H9 (cell line): ENCODE measurements at regions not wholly inside any gene's neighbourhood (a gene's known extent, or its start where the extent isn't known, plus 50 kb on each side); places are given as distances from the start of the nearest gene placed in this dataset.

Source experiments
- DNase-seq: peaks from one replicate; pipeline ENCODE4 v3.0.0-alpha.2; 2017
- H2AFZ ChIP-seq: one replicate; pipeline ENCODE4 v1.6.1; 2013; ENCODE audit warnings: mild to moderate bottlenecking, low read length, control low read depth, moderate library complexity
- H2AK5ac ChIP-seq: 2 replicates; pipeline ENCODE4 v1.6.1; 2013; ENCODE audit warnings: low read length, control low read depth, mixed read lengths; ENCODE audit not compliant: insufficient read length
- H2BK120ac ChIP-seq: one replicate; pipeline ENCODE4 v1.6.1; 2013; ENCODE audit warnings: low read depth, mild to moderate bottlenecking, low read length, control low read depth, inconsistent platforms; ENCODE audit not compliant: poor library complexity, severe bottlenecking
- H2BK12ac ChIP-seq: 2 replicates; pipeline ENCODE4 v1.6.1; 2013; ENCODE audit warnings: low read length, control low read depth, mixed read lengths, low read depth; ENCODE audit not compliant: insufficient read length
- H2BK15ac ChIP-seq: 2 replicates; pipeline ENCODE4 v1.6.1; 2013; ENCODE audit warnings: low read depth, low read length, control low read depth
- H2BK20ac ChIP-seq: one replicate; pipeline ENCODE4 v1.6.1; 2013; ENCODE audit warnings: low read depth, mild to moderate bottlenecking, low read length, control low read depth, inconsistent platforms; ENCODE audit not compliant: poor library complexity, severe bottlenecking
- H2BK5ac ChIP-seq: 2 replicates; pipeline ENCODE4 v1.6.1; 2013; ENCODE audit warnings: low read length, control low read depth, mixed read lengths; ENCODE audit not compliant: insufficient read length
- H3K14ac ChIP-seq: 2 replicates; pipeline ENCODE4 v1.6.1; 2013; ENCODE audit warnings: low read length, control low read depth; ENCODE audit not compliant: insufficient read depth
- H3K18ac ChIP-seq: 2 replicates; pipeline ENCODE4 v1.6.1; 2013; ENCODE audit warnings: low read depth, mild to moderate bottlenecking, mixed read lengths, low read length, control low read depth; ENCODE audit not compliant: insufficient read length
- H3K23ac ChIP-seq: 2 replicates; pipeline ENCODE4 v1.6.1; 2013; ENCODE audit warnings: low read length, control low read depth, mixed read lengths, low read depth; ENCODE audit not compliant: insufficient read length
- H3K23me2 ChIP-seq: 2 replicates; pipeline ENCODE4 v1.6.1; 2013; ENCODE audit warnings: low read depth, mild to moderate bottlenecking, mixed read lengths, low read length, control low read depth; ENCODE audit not compliant: insufficient read length, poor library complexity, severe bottlenecking
- H3K27ac ChIP-seq: 2 replicates; pipeline ENCODE4 v1.5.1; 2013; ENCODE audit warnings: low read length, control low read depth, mixed read lengths, low read depth; ENCODE audit not compliant: insufficient read length
- H3K27me3 ChIP-seq: 2 replicates; pipeline ENCODE4 v1.6.1; 2013; ENCODE audit warnings: low read length, control low read depth, inconsistent platforms; ENCODE audit not compliant: insufficient read depth
- H3K4ac ChIP-seq: 2 replicates; pipeline ENCODE4 v1.6.1; 2013; ENCODE audit warnings: low read depth, mild to moderate bottlenecking, control low read depth, inconsistent platforms, low read length, moderate library complexity
- H3K4me1 ChIP-seq: 2 replicates; pipeline ENCODE4 v1.6.1; 2013; ENCODE audit warnings: low read length, control low read depth, inconsistent platforms; ENCODE audit not compliant: insufficient read depth
- H3K4me2 ChIP-seq: 2 replicates; pipeline ENCODE4 v1.6.1; 2013; ENCODE audit warnings: low read length, control low read depth, mixed read lengths; ENCODE audit not compliant: insufficient read length, insufficient read depth
- H3K56ac ChIP-seq: 2 replicates; pipeline ENCODE4 v1.6.1; 2013; ENCODE audit warnings: low read depth, mild to moderate bottlenecking, mixed read lengths, low read length, control low read depth; ENCODE audit not compliant: insufficient read length
- H3K79me1 ChIP-seq: 2 replicates; pipeline ENCODE4 v1.6.1; 2013; ENCODE audit warnings: low read depth, mild to moderate bottlenecking, moderate library complexity, low read length, control low read depth, inconsistent platforms; ENCODE audit not compliant: insufficient read depth, poor library complexity, severe bottlenecking
- H3K79me2 ChIP-seq: 2 replicates; pipeline ENCODE4 v1.6.1; 2013; ENCODE audit warnings: low read length, control low read depth, inconsistent platforms; ENCODE audit not compliant: insufficient read depth
- H3K9ac ChIP-seq: 2 replicates; pipeline ENCODE4 v1.6.1; 2013; ENCODE audit warnings: low read length, control low read depth, mixed read lengths; ENCODE audit not compliant: insufficient read length; ENCODE audit errors: extremely low read depth
- H3K9me3 ChIP-seq: one replicate; pipeline ENCODE4 v1.6.1; 2013; ENCODE audit warnings: low read depth, low read length, inconsistent platforms; ENCODE audit not compliant: control insufficient read depth
- H3T11ph ChIP-seq: one replicate; pipeline ENCODE4 v1.6.1; 2013; ENCODE audit warnings: mild to moderate bottlenecking, low read length, control low read depth, inconsistent platforms
- H4K20me1 ChIP-seq: one replicate; pipeline ENCODE4 v1.6.1; 2013; ENCODE audit not compliant: control insufficient read depth, insufficient read length, insufficient read depth
- H4K5ac ChIP-seq: 2 replicates; pipeline ENCODE4 v1.6.1; 2013; ENCODE audit warnings: low read depth, mild to moderate bottlenecking, mixed read lengths, low read length, control low read depth; ENCODE audit not compliant: insufficient read length
- H4K8ac ChIP-seq: replicated peaks from 2 replicates; pipeline ENCODE4 v1.6.1; 2013; ENCODE audit warnings: low read length, control low read depth, mixed read lengths, low read depth; ENCODE audit not compliant: insufficient read length
- H4K91ac ChIP-seq: 2 replicates; pipeline ENCODE4 v1.6.1; 2013; ENCODE audit warnings: low read depth, mild to moderate bottlenecking, moderate library complexity, mixed read lengths, low read length, control low read depth; ENCODE audit not compliant: insufficient read length
- H3K27ac Mint-ChIP-seq, 3 experiments: 2 replicates in 2 of 3; 3 replicates in 1 of 3; pipeline ENCODE4 v1.8.0; 2020 to 2021; ENCODE audit warnings: mixed read lengths in 3 of 3, mild to moderate bottlenecking in 1 of 3, moderate library complexity in 1 of 3
- H3K27me3 Mint-ChIP-seq: 2 replicates; pipeline ENCODE4 v1.8.0; 2021; ENCODE audit warnings: low read depth, mild to moderate bottlenecking, moderate library complexity, mixed read lengths
- H3K36me3 Mint-ChIP-seq, 3 experiments: 2 replicates in 2 of 3; 3 replicates in 1 of 3; pipeline ENCODE4 v1.8.0; 2020 to 2021; ENCODE audit warnings: low read depth in 3 of 3, mixed read lengths in 3 of 3; ENCODE audit not compliant: insufficient read depth in 1 of 3
- H3K4me1 Mint-ChIP-seq, 2 experiments: 2 replicates each; pipeline ENCODE4 v1.8.0; 2020; ENCODE audit warnings: mixed read lengths in 2 of 2
- H3K4me3 Mint-ChIP-seq, 2 experiments: 2 replicates in 1 of 2; 3 replicates in 1 of 2; pipeline ENCODE4 v1.8.0; 2020 to 2021; ENCODE audit warnings: mild to moderate bottlenecking in 2 of 2, mixed read lengths in 2 of 2, moderate library complexity in 1 of 2
- H3K9me3 Mint-ChIP-seq, 2 experiments: 2 replicates in 1 of 2; 3 replicates in 1 of 2; pipeline ENCODE4 v1.8.0; 2020; ENCODE audit warnings: mild to moderate bottlenecking in 2 of 2, mixed read lengths in 2 of 2, moderate library complexity in 1 of 2
- WGBS: extraction: QIAGEN DNeasy Blood & Tissue Kit; methylation state at CpG from one replicate; pipeline ENCODE4 v1.1.7; 2013; ENCODE audit warnings: missing lambda C conversion rate, low lambda C conversion rate, mixed read lengths; ENCODE audit not compliant: insufficient read length; ENCODE audit errors: extremely low coverage; 5-methylcytosine and 5-hydroxymethylcytosine counted together
- TF ChIP-seq, protein P1 (sequence below): fragments of 200-600 bp; sonication (generic); conservative IDR thresholded peaks from 3 replicates; pipeline ENCODE4 v1.8.0; 2021; ENCODE audit warnings: antibody characterized with exemption, mild to moderate bottlenecking

DNA sequence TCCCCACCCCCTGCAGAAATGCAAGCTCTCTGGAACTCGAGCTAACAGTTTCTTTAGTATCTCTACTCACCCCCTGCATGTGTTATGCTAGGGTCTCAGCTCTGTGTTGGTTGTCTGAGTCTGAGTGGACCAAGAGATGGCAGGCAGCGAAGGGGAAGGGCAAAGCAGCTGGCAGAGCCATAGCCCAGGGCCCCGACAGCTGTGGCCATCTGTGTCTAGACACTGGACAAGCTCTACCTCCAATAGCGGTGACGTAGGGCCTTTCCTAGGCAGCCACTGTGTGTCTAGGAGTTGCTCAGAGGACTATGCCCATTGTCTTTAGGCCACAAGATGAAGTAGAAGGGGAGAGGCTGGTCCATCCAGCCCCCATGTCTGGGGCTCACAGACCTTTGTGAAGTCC is 79.2 kb downstream of the EFNB1 start:
- Histone ChIP-seq H3K79me1 (no peaks in the 10 kb centered on the region), H2BK12ac (no peak overlapping the region), H3K23me2 (no peaks in the 10 kb centered on the region), H3K79me2 (no peaks in the 10 kb centered on the region), H2BK5ac (no peak overlapping the region), H2AFZ (no peak overlapping the region), H3K9me3 (peaks cover 6% of the 10 kb centered on the region), H4K8ac (no peak overlapping the region), H3K27ac (no peak overlapping the region), H3K4me2 (no peak overlapping the region), H3K4ac (no peak overlapping the region), H2BK15ac (no peak overlapping the region), H3K18ac (no peak overlapping the region), H2BK20ac (no peak overlapping the region), H4K91ac (no peak overlapping the region), H2AK5ac (no peak overlapping the region), H2BK120ac (no peak overlapping the region), H3K4me1 (no peaks in the 10 kb centered on the region; the same call in 1 of the 2 replicates), H3K56ac (no peak overlapping the region), H4K5ac (no peak overlapping the region), H3K23ac (no peak overlapping the region), H3T11ph (no peak overlapping the region), H3K9ac (no peak overlapping the region), H4K20me1 (no peaks in the 10 kb centered on the region), H3K14ac (no peak overlapping the region), H3K27me3 (no peaks in the 10 kb centered on the region; the same call in 1 of the 2 replicates)
- peaks cover 65 to 84% of the 10 kb centered on the region in 2 experiments for H3K9me3 Mint-ChIP-seq
- TF ChIP-seq, protein P1, sequence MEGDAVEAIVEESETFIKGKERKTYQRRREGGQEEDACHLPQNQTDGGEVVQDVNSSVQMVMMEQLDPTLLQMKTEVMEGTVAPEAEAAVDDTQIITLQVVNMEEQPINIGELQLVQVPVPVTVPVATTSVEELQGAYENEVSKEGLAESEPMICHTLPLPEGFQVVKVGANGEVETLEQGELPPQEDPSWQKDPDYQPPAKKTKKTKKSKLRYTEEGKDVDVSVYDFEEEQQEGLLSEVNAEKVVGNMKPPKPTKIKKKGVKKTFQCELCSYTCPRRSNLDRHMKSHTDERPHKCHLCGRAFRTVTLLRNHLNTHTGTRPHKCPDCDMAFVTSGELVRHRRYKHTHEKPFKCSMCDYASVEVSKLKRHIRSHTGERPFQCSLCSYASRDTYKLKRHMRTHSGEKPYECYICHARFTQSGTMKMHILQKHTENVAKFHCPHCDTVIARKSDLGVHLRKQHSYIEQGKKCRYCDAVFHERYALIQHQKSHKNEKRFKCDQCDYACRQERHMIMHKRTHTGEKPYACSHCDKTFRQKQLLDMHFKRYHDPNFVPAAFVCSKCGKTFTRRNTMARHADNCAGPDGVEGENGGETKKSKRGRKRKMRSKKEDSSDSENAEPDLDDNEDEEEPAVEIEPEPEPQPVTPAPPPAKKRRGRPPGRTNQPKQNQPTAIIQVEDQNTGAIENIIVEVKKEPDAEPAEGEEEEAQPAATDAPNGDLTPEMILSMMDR = no peak
- H3K27me3 Mint-ChIP-seq = peaks cover 12% of the 10 kb centered on the region
- H3K27ac Mint-ChIP-seq = no peak overlapping the region
- no peak for DNase-seq
- peaks cover 0 to 2% (median 0%) of the 10 kb centered on the region in 3 experiments; a peak in 2 of 7 replicates for H3K36me3 Mint-ChIP-seq
- no CpG with 5 or more reads among the region's 5 CpGs for WGBS
- no peak overlapping the region for H3K4me3 Mint-ChIP-seq
- peaks cover 9 to 34% of the 10 kb centered on the region in 2 experiments; a peak in 3 of 4 replicates for H3K4me1 Mint-ChIP-seq
